HepG2 (cell line): ENCODE measurements at regions not wholly inside any gene's neighbourhood (a gene's known extent, or its start where the extent isn't known, plus 50 kb on each side); places are given as distances from the start of the nearest gene placed in this dataset.

ENCODE experiments used
- ATAC-seq: fragments of 200-7000 bp; cut with Tn5 transposase; 3 replicates; pipeline ENCODE4 v1.9.1; 2020; ENCODE audit warnings: mild to moderate bottlenecking, moderate library complexity
- BruUV-seq: library from RNA; stranded (reverse); fragments of 400-500 nt; replicated peaks from 2 replicates; lab custom pipeline; 2021; lab: Mats Ljungman, UMichigan
- CTCF ChIA-PET: fragments of 300-600 bp; formaldehyde crosslinking; extraction: SDS; loops from one replicate; lab custom pipeline; 2021; ENCODE audit warnings: low total read pairs, inconsistent platforms, low intra/inter-chr PET ratio; lab: Yijun Ruan, JAX
- POLR2A ChIA-PET: fragments of 350-600 bp; sonication (Branson Sonifier 250); formaldehyde crosslinking; loops from one replicate; lab custom pipeline; 2020; ENCODE audit warnings: antibody characterized with exemption, inconsistent platforms; lab: Yijun Ruan, JAX
- DNase-seq: peaks from one replicate; pipeline ENCODE4 v3.0.0-alpha.2; 2015; ENCODE audit warnings: low spot score
- FAIRE-seq: peaks from 3 replicates; lab custom pipeline; 2011; peaks lifted over from hg19 to GRCh38; lab: Jason Lieb, UNC
- H2AFZ ChIP-seq: one replicate; pipeline ENCODE4 v1.6.1; 2011; ENCODE audit warnings: low read length, inconsistent platforms
- H3K27ac ChIP-seq: fragments of 300-600 bp; 3 replicates; pipeline ENCODE4 v1.8.0; 2011; ENCODE audit warnings: mixed run types, mild to moderate bottlenecking, mixed read lengths, low read length, inconsistent platforms; ENCODE audit not compliant: insufficient read depth; ENCODE audit errors: extremely low read length
- H3K27me3 ChIP-seq, 2 experiments: fragments of 200-600 bp in 1 of 2; 2 replicates in 1 of 2; 3 replicates in 1 of 2; pipeline versions ENCODE4 v1.6.0 to v1.8.0; 2011; ENCODE audit warnings: low read length in 2 of 2, mild to moderate bottlenecking in 2 of 2, moderate library complexity in 2 of 2, inconsistent platforms in 1 of 2; ENCODE audit not compliant: insufficient read depth in 2 of 2, control insufficient read depth in 1 of 2
- H3K36me3 ChIP-seq, 2 experiments: fragments of 200-600 bp in 1 of 2; replicated peaks in 1 of 2; 2 replicates in 1 of 2; 3 replicates in 1 of 2; pipeline versions ENCODE4 v1.5.1 to v1.8.0; 2011; ENCODE audit warnings: low read length in 2 of 2, inconsistent platforms in 1 of 2; ENCODE audit not compliant: insufficient read depth in 2 of 2, control insufficient read depth in 1 of 2
- H3K4me1 ChIP-seq: 2 replicates; pipeline ENCODE4 v1.5.1; 2012; ENCODE audit warnings: low read length, inconsistent platforms; ENCODE audit not compliant: insufficient read depth
- H3K4me2 ChIP-seq: 2 replicates; pipeline ENCODE4 v1.6.0; 2011; ENCODE audit warnings: low read depth, low read length, inconsistent platforms
- H3K4me3 ChIP-seq, 3 experiments: fragments of 200-600 bp in 1 of 3; sonication (generic), shearing (Covaris generic) in 1 of 3; replicated peaks in 1 of 3; 2 replicates each; pipeline ENCODE4 v1.5.1; 2011 to 2016; ENCODE audit warnings: low read length in 3 of 3, inconsistent platforms in 2 of 3, low read depth in 2 of 3, mild to moderate bottlenecking in 2 of 3, control low read depth in 1 of 3, mixed read lengths in 1 of 3; ENCODE audit not compliant: insufficient read depth in 1 of 3
- H3K79me2 ChIP-seq: one replicate; pipeline ENCODE4 v1.6.1; 2011; ENCODE audit warnings: low read length, inconsistent platforms; ENCODE audit not compliant: insufficient read depth
- H3K9ac ChIP-seq: 2 replicates; pipeline ENCODE4 v1.6.0; 2011; ENCODE audit warnings: mild to moderate bottlenecking, low read depth, low read length, inconsistent platforms; ENCODE audit not compliant: insufficient read depth
- H3K9me3 ChIP-seq: 2 replicates; pipeline ENCODE4 v1.5.1; 2012; ENCODE audit warnings: mild to moderate bottlenecking, low read length
- H4K20me1 ChIP-seq: 2 replicates; pipeline ENCODE4 v1.6.0; 2011; ENCODE audit warnings: inconsistent platforms, mild to moderate bottlenecking, low read length, moderate library complexity; ENCODE audit not compliant: insufficient read depth
- ARHGAP35 ChIP-seq: sonication (generic); formaldehyde crosslinking; IDR thresholded peaks from 2 replicates; pipeline ENCODE4 v1.9.0; 2022; ENCODE audit warnings: mild to moderate bottlenecking, inconsistent platforms, moderate library complexity, missing genetic modification reagents, borderline replicate concordance
- ATF2 ChIP-seq: sonication (generic); formaldehyde crosslinking; IDR thresholded peaks from 2 replicates; pipeline ENCODE4 v1.4.0; 2020; ENCODE audit warnings: missing genetic modification reagents
- CHD2 ChIP-seq: IDR thresholded peaks from 2 replicates; pipeline ENCODE4 v1.6.1; 2011; ENCODE audit warnings: low read depth, low read length, improper control_type of control experiment
- KAT8 ChIP-seq: IDR thresholded peaks from 2 replicates; pipeline ENCODE4 v1.6.1; 2016; ENCODE audit warnings: missing genetic modification reagents, missing compliant biosample characterization
- PLSCR1 ChIP-seq: sonication (generic); formaldehyde crosslinking; IDR thresholded peaks from 2 replicates; pipeline ENCODE4 v1.5.0; 2020; ENCODE audit warnings: missing genetic modification reagents, mild to moderate bottlenecking, borderline replicate concordance
- RFX5 ChIP-seq: IDR thresholded peaks from 2 replicates; pipeline ENCODE4 v1.6.1; 2011; ENCODE audit warnings: low read depth, low read length, improper control_type of control experiment
- ZNF143 ChIP-seq: sonication (generic); formaldehyde crosslinking; IDR thresholded peaks from 2 replicates; pipeline ENCODE4 v1.4.0; 2020; ENCODE audit warnings: missing genetic modification reagents
- ZNF18 ChIP-seq: sonication (generic); formaldehyde crosslinking; IDR thresholded peaks from 2 replicates; pipeline ENCODE4 v1.8.0; 2022; ENCODE audit warnings: mild to moderate bottlenecking, missing genetic modification reagents; ENCODE audit not compliant: insufficient replicate concordance
- ZNF546 ChIP-seq: sonication (generic); formaldehyde crosslinking; conservative IDR thresholded peaks from 2 replicates; pipeline ENCODE4 v1.8.1; 2023; ENCODE audit warnings: mild to moderate bottlenecking, missing genetic modification reagents
- ZNF775 ChIP-seq: sonication (generic); formaldehyde crosslinking; IDR thresholded peaks from 2 replicates; pipeline ENCODE4 v1.4.0; 2020; ENCODE audit warnings: missing genetic modification reagents, mild to moderate bottlenecking, moderate library complexity, borderline replicate concordance
- WGBS: methylation state at CpG from one replicate; pipeline ENCODE4 v1.1.6; 2017; ENCODE audit warnings: low lambda C conversion rate; 5-methylcytosine and 5-hydroxymethylcytosine counted together
- in situ Hi-C: cut with HindIII; loops from 2 replicates; pipeline ENCODE4 v1.10.0; 2017; ENCODE audit warnings: low pct_unique_long_range_greater_than_20kb; ENCODE audit not compliant: extremely low pct_ligation_motif_present
- intact Hi-C: fragments of 100-400 bp; cut with micrococcal nuclease; formaldehyde crosslinking; loops from one replicate; pipeline ENCODE4 v1.10.0; 2022; ENCODE audit not compliant: unreplicated experiment

GRCh38 chr7:67760971-67761370, 764.3 kb downstream of the TYW1 start (continued):
- no peak for TF ChIP-seq PLSCR1 (CRISPR knock-in tag)
- no peak for TF ChIP-seq ZNF18
- no peak for TF ChIP-seq ATF2 (CRISPR knock-in tag)
- TF ChIP-seq ZNF143 (CRISPR knock-in tag), result no peak
- TF ChIP-seq CHD2, result no peak

GRCh38 chr7:67762516-67762915, 765.9 kb downstream of the TYW1 start:
- POLR2A ChIA-PET, result no interaction called here
- Histone ChIP-seq H4K20me1 (no peaks in the 10 kb centered on the region), H3K79me2 (no peaks in the 10 kb centered on the region), H3K4me1 (peaks cover 28% of the 10 kb centered on the region), H3K9me3 (no peaks in the 10 kb centered on the region), H2AFZ (no peak overlapping the region), H3K27ac (no peak overlapping the region), H3K4me2 (no peak overlapping the region), H3K9ac (no peak overlapping the region), H3K36me3 (no peaks in the 10 kb centered on the region), H3K27me3 (no peaks in the 10 kb centered on the region), H3K4me3 (no peak overlapping the region)
- no peak for TF ChIP-seq ARHGAP35 (CRISPR knock-in tag)
- TF ChIP-seq ZNF775 (CRISPR knock-in tag), result no peak
- no peak for TF ChIP-seq RFX5
- TF ChIP-seq ZNF546 (CRISPR knock-in tag), result no peak
- no peak for TF ChIP-seq KAT8
- intact Hi-C loops (no loop called here), in situ Hi-C loops (no loop called here)
- BruUV-seq, result no TSS peak
- 94% methylated on average over 4 of the region's 4 CpGs for WGBS
- no peak for FAIRE-seq
- DNase-seq, result no peak
- CTCF ChIA-PET, result no interaction called here
- ATAC-seq, result no peak
